HL-60 (cell line): ENCODE measurements at regions not wholly inside any gene's neighbourhood (a gene's known extent, or its start where the extent isn't known, plus 50 kb on each side); places are given as distances from the start of the nearest gene placed in this dataset.
"Not testable (repeated sequence)": the region's sequence is repeated elsewhere in the genome, so short reads cannot be mapped to it uniquely, and the experiment has no call there.

Experiments used
- GABPA ChIP-seq: IDR thresholded peaks from 2 replicates; pipeline ENCODE4 v1.6.1; 2012; ENCODE audit warnings: low read depth
- POLR2AphosphoS5 ChIP-seq: IDR thresholded peaks from 2 replicates; pipeline ENCODE4 v1.6.1; 2012; ENCODE audit warnings: low read depth
- SPI1 ChIP-seq: IDR thresholded peaks from 2 replicates; pipeline ENCODE4 v1.6.1; 2012; ENCODE audit warnings: low read depth, mild to moderate bottlenecking, borderline replicate concordance
- TF ChIP-seq, protein P1 (sequence below): IDR thresholded peaks from one replicate; pipeline ENCODE4 v1.5.1; 2011; ENCODE audit warnings: low read length, control low read depth, inconsistent platforms; ENCODE audit not compliant: insufficient read depth

DNA sequence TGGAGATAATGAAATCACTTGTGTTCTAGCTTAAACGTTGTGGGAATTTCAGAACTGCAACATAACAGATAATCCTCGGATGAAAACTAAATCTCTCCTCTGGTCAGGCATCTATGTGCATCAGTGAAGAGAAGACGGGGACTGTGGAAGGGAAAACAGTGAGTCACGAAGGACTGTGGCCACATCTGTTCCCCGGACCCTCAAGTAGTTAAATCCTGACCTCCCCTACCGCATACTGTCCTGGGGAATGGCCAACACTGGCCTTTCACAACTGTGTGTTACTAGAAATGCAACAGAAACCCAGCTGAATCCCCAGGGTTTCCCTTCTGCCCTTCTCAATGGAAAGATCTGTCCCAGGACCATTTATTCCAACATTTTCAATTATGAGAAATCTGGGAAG lies 124.6 kb upstream of the EFCAB3 start:
- TF ChIP-seq, protein P1, sequence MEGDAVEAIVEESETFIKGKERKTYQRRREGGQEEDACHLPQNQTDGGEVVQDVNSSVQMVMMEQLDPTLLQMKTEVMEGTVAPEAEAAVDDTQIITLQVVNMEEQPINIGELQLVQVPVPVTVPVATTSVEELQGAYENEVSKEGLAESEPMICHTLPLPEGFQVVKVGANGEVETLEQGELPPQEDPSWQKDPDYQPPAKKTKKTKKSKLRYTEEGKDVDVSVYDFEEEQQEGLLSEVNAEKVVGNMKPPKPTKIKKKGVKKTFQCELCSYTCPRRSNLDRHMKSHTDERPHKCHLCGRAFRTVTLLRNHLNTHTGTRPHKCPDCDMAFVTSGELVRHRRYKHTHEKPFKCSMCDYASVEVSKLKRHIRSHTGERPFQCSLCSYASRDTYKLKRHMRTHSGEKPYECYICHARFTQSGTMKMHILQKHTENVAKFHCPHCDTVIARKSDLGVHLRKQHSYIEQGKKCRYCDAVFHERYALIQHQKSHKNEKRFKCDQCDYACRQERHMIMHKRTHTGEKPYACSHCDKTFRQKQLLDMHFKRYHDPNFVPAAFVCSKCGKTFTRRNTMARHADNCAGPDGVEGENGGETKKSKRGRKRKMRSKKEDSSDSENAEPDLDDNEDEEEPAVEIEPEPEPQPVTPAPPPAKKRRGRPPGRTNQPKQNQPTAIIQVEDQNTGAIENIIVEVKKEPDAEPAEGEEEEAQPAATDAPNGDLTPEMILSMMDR, result not testable (repeated sequence)
- not testable (repeated sequence) for TF ChIP-seq POLR2AphosphoS5, GABPA, SPI1
